Naive thymus-derived CD8-positive, alpha-beta T cell (primary cell): ENCODE measurements at regions not wholly inside any gene's neighbourhood (a gene's known extent, or its start where the extent isn't known, plus 50 kb on each side); places are given as distances from the start of the nearest gene placed in this dataset.

Experiments
- ATAC-seq, 2 donors: fragments of 150-1000 bp; cut with Tn5 transposase in 1 of 2; sonication (Bioruptor Pico), chemical (Tn5 transposase) in 1 of 2; 1 replicate in 1 of 2; 2 replicates in 1 of 2; pipeline ENCODE4 v1.10.0; 2021; ENCODE audit warnings: mild to moderate bottlenecking in 2 of 2, moderate library complexity in 2 of 2
- POLR2A ChIA-PET: fragments of 350-600 bp; sonication (Branson Sonifier 250); formaldehyde crosslinking; loops from one replicate; lab custom pipeline; 2021; ENCODE audit warnings: antibody characterized with exemption; lab: Charles Lee
- DNase-seq, 10 donors: peaks; one replicate each; pipeline versions ENCODE4 v3.0.0 to v3.0.0-alpha.2; 2020 to 2022
- H3K27ac Mint-ChIP-seq, 10 donors: one replicate each; pipeline ENCODE4 v1.8.0; 2020 to 2022; ENCODE audit warnings: mild to moderate bottlenecking in 10 of 10, mixed read lengths in 10 of 10, moderate library complexity in 4 of 10, inconsistent platforms in 1 of 10
- H3K27me3 Mint-ChIP-seq, 5 donors: one replicate each; pipeline ENCODE4 v1.8.0; 2021 to 2022; ENCODE audit warnings: mixed read lengths in 5 of 5
- H3K36me3 Mint-ChIP-seq, 3 donors: one replicate each; pipeline ENCODE4 v1.8.0; 2020 to 2022; ENCODE audit warnings: mixed read lengths in 3 of 3, mild to moderate bottlenecking in 2 of 3, inconsistent platforms in 1 of 3
- H3K4me1 Mint-ChIP-seq, 4 donors: one replicate each; pipeline ENCODE4 v1.8.0; 2021 to 2022; ENCODE audit warnings: mixed read lengths in 4 of 4
- H3K4me3 Mint-ChIP-seq, 10 donors: one replicate each; pipeline ENCODE4 v1.8.0; 2020 to 2022; ENCODE audit warnings: mild to moderate bottlenecking in 10 of 10, mixed read lengths in 10 of 10, moderate library complexity in 6 of 10, inconsistent platforms in 1 of 10
- H3K9me3 Mint-ChIP-seq, 9 donors: one replicate each; pipeline ENCODE4 v1.8.0; 2020 to 2022; ENCODE audit warnings: mixed read lengths in 9 of 9, mild to moderate bottlenecking in 3 of 9, inconsistent platforms in 1 of 9, moderate library complexity in 1 of 9

GRCh38 chr7:41303709-41304108 lies 399.2 kb downstream of the INHBA start:
- DNase-seq: no peak
- Mint-ChIP-seq H3K4me1 (no peaks in the 10 kb centered on the region), H3K4me3 (no peak overlapping the region), H3K36me3 (no peaks in the 10 kb centered on the region), H3K27me3 (no peaks in the 10 kb centered on the region), H3K27ac (no peak overlapping the region), H3K9me3 (peaks cover 0 to 15% (median 0%) of the 10 kb centered on the region in 9 donors)
- ATAC-seq: no peak
- POLR2A ChIA-PET: no interaction called here

DNA sequence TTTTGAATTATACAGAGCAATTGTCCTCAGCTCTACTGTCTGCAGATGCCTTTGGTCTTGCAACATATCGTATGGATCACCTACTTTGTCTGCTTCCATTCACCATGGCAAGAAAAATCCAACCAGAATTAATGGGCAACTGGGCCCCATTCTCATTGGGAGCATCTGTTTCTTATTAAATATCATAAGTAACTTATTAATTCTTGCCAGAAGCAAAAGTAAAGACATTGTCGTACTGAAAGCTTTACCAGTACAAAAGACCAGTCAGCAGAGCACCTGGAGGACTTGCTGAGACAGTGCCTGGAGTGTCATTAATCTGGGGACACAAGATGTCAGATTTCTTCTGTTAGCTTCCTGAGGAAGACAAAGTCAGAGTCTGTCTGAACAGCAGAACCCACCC lies 404.5 kb downstream of the INHBA start:
- H3K27me3 Mint-ChIP-seq: no peaks in the 10 kb centered on the region
- no peak for DNase-seq
- POLR2A ChIA-PET: no interaction called here

GRCh38 chr7:41297166-41297565 lies 405.7 kb downstream of the INHBA start:
- Mint-ChIP-seq H3K9me3 (peaks cover 0 to 8% (median 0%) of the 10 kb centered on the region in 9 donors), H3K4me3 (no peak overlapping the region), H3K36me3 (no peaks in the 10 kb centered on the region), H3K4me1 (no peaks in the 10 kb centered on the region), H3K27me3 (no peaks in the 10 kb centered on the region), H3K27ac (no peak overlapping the region)
- no peak for DNase-seq
- POLR2A ChIA-PET: no interaction called here
- ATAC-seq: no peak

More for the DNA sequence above, 404.5 kb downstream of the INHBA start:
- Mint-ChIP-seq H3K36me3 (no peaks in the 10 kb centered on the region), H3K4me1 (no peaks in the 10 kb centered on the region), H3K27ac (no peak overlapping the region), H3K9me3 (peaks cover 0 to 8% (median 1%) of the 10 kb centered on the region in 9 donors), H3K4me3 (no peak overlapping the region)
- no peak for ATAC-seq

- no peaks in the 10 kb centered on the region for H3K27me3 Mint-ChIP-seq
- peaks cover 0 to 8% (median 0%) of the 10 kb centered on the region in 9 donors for H3K9me3 Mint-ChIP-seq
- no peak overlapping the region for H3K4me3 Mint-ChIP-seq
- H3K27ac Mint-ChIP-seq: no peak overlapping the region
- POLR2A ChIA-PET: no interaction called here
- DNase-seq (no peak), ATAC-seq (no peak)
- H3K36me3 Mint-ChIP-seq: no peaks in the 10 kb centered on the region
- H3K4me1 Mint-ChIP-seq: no peaks in the 10 kb centered on the region
Measured at GRCh38 chr7:41295455-41295815, 407.5 kb downstream of the INHBA start.

DNA sequence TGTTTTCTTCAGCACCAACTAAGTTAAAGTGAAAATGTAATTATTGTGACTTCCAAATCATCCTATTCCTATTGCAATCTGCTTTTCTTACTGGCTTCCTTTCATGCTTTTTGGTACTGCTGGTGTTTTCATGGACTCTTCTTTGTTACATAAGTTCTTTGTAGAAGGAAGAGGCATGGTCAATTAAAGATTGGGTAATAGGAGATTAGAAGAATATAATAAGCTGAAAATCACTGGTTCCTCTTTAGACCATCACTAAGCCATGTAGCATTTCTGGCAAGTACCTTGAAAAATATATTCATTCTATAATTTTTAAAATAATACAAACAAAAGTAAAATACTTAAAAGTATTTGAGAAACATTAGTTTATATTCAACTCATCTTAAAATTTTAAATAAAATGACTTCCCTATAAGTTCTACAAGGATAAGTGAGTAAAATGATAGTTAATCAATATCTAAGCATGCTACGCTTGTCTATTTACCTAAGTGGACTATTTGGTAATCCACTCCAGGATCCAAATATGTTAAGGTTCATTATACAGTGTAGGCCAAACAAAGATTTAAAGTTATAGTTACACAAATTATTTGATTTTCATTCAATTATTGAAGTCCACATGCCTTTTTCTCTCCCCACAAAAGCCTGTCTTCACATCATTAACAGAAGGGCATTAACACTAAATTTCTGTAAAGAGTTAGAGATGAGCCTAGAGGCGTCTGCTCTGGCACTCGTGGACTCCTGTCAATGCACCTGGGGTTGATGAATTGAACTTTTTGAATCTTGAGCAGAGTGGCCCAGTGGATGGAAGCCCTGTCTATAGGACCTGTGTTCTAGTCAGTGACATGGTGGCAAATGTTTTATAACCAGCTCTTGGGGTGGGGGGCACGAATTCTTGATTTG lies 408.1 kb downstream of the INHBA start:
- H3K4me1 Mint-ChIP-seq: no peaks in the 10 kb centered on the region
- H3K9me3 Mint-ChIP-seq: peaks cover 0 to 8% (median 0%) of the 10 kb centered on the region in 9 donors
- ATAC-seq (no peak), DNase-seq (no peak)
- POLR2A ChIA-PET: no interaction called here
- no peaks in the 10 kb centered on the region for H3K36me3 Mint-ChIP-seq
- H3K27ac Mint-ChIP-seq: no peak overlapping the region
- H3K4me3 Mint-ChIP-seq: no peak overlapping the region
- no peaks in the 10 kb centered on the region for H3K27me3 Mint-ChIP-seq

DNA sequence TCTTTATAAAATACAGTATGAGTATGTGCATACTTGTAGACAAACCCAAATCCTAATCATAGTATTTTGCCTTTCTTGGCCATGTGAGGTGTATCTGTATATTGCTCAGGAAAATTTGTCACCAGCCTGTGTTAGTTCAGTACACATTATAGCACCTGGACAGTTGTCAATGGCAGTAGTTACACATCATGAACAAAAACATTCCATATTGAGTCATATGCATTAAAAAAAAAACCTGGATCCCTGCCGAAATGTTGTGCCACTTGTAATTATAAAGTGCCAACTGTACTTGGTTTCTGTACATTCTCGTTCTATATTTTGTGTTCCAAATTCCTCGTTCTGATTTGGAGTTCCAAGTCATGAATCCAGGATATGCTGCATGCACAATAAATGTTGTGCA lies 410.4 kb downstream of the INHBA start:
- H3K4me1 Mint-ChIP-seq: no peaks in the 10 kb centered on the region
- peaks cover 0 to 10% (median 3%) of the 10 kb centered on the region in 9 donors for H3K9me3 Mint-ChIP-seq
- H3K4me3 Mint-ChIP-seq: no peak overlapping the region
- ATAC-seq (no peak), DNase-seq (no peak)
- POLR2A ChIA-PET: no interaction called here
- H3K36me3 Mint-ChIP-seq: no peaks in the 10 kb centered on the region
- H3K27me3 Mint-ChIP-seq: no peaks in the 10 kb centered on the region
- H3K27ac Mint-ChIP-seq: no peak overlapping the region

DNA sequence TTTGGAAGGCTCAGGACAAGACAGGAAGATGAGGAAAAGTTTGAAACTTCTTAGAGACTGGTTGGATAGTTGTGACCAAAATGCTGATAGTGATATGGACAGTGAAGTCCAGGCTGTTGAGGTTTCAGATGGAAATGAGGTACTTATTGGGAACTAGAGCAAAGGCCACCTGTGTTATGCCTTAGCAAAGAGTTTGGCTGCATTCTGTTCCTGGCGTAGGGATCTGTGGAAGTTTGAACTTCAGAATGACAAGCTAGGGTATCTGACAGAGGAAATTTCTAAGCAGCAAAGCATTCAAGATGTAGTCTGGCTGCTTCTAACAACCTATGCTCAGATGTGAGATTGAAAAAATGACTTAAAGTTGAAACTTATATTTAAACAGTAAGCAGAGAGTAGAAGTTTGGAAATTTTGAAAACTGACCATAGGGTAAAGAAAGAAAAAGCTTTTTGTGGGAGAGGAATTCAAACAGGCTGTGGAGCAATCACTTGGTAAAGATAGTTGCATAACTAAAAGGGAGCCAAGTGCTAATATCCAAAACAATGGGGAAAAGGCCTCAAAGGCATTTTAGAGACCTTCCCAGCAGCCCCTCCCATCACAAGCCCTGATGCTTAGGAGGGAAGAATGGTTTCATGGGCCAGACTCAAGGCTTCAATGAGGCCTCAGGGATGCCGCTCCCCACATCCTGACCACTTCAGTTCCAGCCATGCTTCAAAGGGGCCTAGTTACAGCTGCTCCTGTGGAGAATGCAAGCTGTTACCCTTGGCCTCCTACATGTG lies 415.1 kb downstream of the INHBA start:
- H3K36me3 Mint-ChIP-seq: no peaks in the 10 kb centered on the region
- ATAC-seq: no peak
- H3K27me3 Mint-ChIP-seq: peaks cover 0 to 6% (median 0%) of the 10 kb centered on the region in 5 donors
- no peaks in the 10 kb centered on the region for H3K4me1 Mint-ChIP-seq
- no peak for DNase-seq
- no peak overlapping the region for H3K27ac Mint-ChIP-seq
- H3K4me3 Mint-ChIP-seq: no peak overlapping the region
- peaks cover 0 to 14% (median 5%) of the 10 kb centered on the region in 9 donors for H3K9me3 Mint-ChIP-seq
- POLR2A ChIA-PET: no interaction called here

GRCh38 chr7:41280491-41280890 lies 422.4 kb downstream of the INHBA start:
- H3K4me1 Mint-ChIP-seq: no peaks in the 10 kb centered on the region
- peaks cover 0 to 24% (median 0%) of the 10 kb centered on the region in 9 donors for H3K9me3 Mint-ChIP-seq
- H3K4me3 Mint-ChIP-seq: no peak overlapping the region
- no peak for DNase-seq
- no peaks in the 10 kb centered on the region for H3K36me3 Mint-ChIP-seq
- POLR2A ChIA-PET: no interaction called here
- H3K27ac Mint-ChIP-seq: no peak overlapping the region
- peaks cover 0 to 13% (median 0%) of the 10 kb centered on the region in 5 donors for H3K27me3 Mint-ChIP-seq
- ATAC-seq: no peak

- ATAC-seq (no peak), DNase-seq (no peak)
- peaks cover 0 to 21% (median 0%) of the 10 kb centered on the region in 9 donors for H3K9me3 Mint-ChIP-seq
- no peak overlapping the region for H3K27ac Mint-ChIP-seq
- no peaks in the 10 kb centered on the region for H3K36me3 Mint-ChIP-seq
- POLR2A ChIA-PET: no interaction called here
- H3K27me3 Mint-ChIP-seq: peaks cover 0 to 5% (median 0%) of the 10 kb centered on the region in 5 donors
- H3K4me1 Mint-ChIP-seq: no peaks in the 10 kb centered on the region
- H3K4me3 Mint-ChIP-seq: no peak overlapping the region
Measured at GRCh38 chr7:41277561-41277960, 425.3 kb downstream of the INHBA start.

GRCh38 chr7:41275255-41275654 lies 427.6 kb downstream of the INHBA start:
- POLR2A ChIA-PET: no interaction called here
- Mint-ChIP-seq H3K4me3 (no peak overlapping the region), H3K9me3 (peaks cover 0 to 24% (median 2%) of the 10 kb centered on the region in 9 donors), H3K36me3 (no peaks in the 10 kb centered on the region), H3K4me1 (no peaks in the 10 kb centered on the region), H3K27me3 (no peaks in the 10 kb centered on the region), H3K27ac (no peak overlapping the region)
- no peak for ATAC-seq
- DNase-seq: no peak

DNA sequence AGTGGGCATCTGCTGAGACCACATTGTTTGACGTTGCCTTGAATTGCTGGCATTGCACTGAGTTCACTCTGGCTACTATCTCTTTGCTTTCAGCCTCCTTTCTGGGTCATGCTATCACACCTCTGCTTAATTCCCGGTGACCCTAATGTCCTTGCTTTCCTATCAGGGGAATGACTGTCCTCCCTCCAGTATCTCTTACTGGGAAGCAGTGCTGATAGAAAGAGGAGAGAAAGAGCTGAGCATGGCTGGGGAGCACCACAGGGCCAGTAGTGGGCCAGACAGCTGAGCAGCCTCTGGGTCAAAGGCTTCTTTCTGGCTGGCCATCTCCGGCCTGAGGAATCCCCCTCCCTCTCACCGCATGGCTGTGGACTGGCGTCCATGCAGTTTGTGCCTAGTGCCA lies 428.7 kb downstream of the INHBA start:
- H3K27ac Mint-ChIP-seq: no peak overlapping the region

GRCh38 chr7:41272664-41273063 lies 430.2 kb downstream of the INHBA start:
- no peaks in the 10 kb centered on the region for H3K36me3 Mint-ChIP-seq
- H3K27me3 Mint-ChIP-seq: no peaks in the 10 kb centered on the region
- peaks cover 0 to 24% (median 2%) of the 10 kb centered on the region in 9 donors for H3K9me3 Mint-ChIP-seq
- POLR2A ChIA-PET: no interaction called here
- DNase-seq: no peak
- H3K4me3 Mint-ChIP-seq: no peak overlapping the region
- no peak overlapping the region for H3K27ac Mint-ChIP-seq
- no peaks in the 10 kb centered on the region for H3K4me1 Mint-ChIP-seq
- no peak for ATAC-seq

More for the DNA sequence above, 428.7 kb downstream of the INHBA start:
- Mint-ChIP-seq H3K27me3 (no peaks in the 10 kb centered on the region), H3K4me1 (no peaks in the 10 kb centered on the region), H3K4me3 (no peak overlapping the region), H3K9me3 (peaks cover 0 to 24% (median 2%) of the 10 kb centered on the region in 9 donors), H3K36me3 (no peaks in the 10 kb centered on the region)
- POLR2A ChIA-PET: no interaction called here
- ATAC-seq (no peak), DNase-seq (no peak)

DNA sequence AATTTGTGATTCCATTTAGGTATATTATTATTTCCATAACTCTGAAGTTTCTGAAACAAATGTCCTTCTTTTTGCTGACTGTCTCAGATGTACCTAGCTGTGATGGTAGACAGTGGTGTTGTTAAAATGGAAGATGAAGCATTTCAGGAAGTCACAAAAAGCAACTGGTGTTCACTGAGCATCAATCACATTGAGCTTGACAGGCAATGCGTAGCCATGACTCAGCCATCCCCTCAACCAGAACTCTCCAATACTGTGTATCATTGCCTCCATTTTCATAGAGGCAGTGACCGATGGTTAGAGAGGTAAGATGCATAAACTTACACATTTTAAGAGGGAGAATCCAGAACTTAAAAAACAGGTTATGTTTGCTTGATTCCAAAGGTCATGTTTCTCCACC lies 434.0 kb downstream of the INHBA start:
- DNase-seq (no peak), ATAC-seq (no peak)
- Mint-ChIP-seq H3K4me3 (no peak overlapping the region), H3K27me3 (no peaks in the 10 kb centered on the region), H3K9me3 (peaks cover 0 to 13% (median 3%) of the 10 kb centered on the region in 9 donors), H3K36me3 (no peaks in the 10 kb centered on the region), H3K4me1 (no peaks in the 10 kb centered on the region), H3K27ac (no peak overlapping the region)
- POLR2A ChIA-PET: no interaction called here
